ENCODE measurements at regions not wholly inside any gene's neighbourhood (a gene's known extent, or its start where the extent isn't known, plus 50 kb on each side); places are given as distances from the start of the nearest gene placed in this dataset.

- ATAC-seq: no peak
- intact Hi-C loops (cut with DNase I): no loop called here
- Histone ChIP-seq H3K27ac (no peak overlapping the region), H3K4me3 (no peak overlapping the region), H3K4me1 (no peaks in the 10 kb centered on the region), H3K9me3 (no peaks in the 10 kb centered on the region), H3K27me3 (ENCODE audit: low read depth) (no peaks in the 10 kb centered on the region), H3K36me3 (no peaks in the 10 kb centered on the region)
- TF ChIP-seq CTCF (IDR thresholded peaks at IDR 0.05): no peak
- DNase-seq: no peak
These were observed 149.7 kb upstream of the ZNF236 start for GRCh38 chr18:76672627-76673026.

- Histone ChIP-seq H3K27me3 (ENCODE audit: low read depth) (no peaks in the 10 kb centered on the region), H3K4me1 (no peaks in the 10 kb centered on the region), H3K9me3 (no peaks in the 10 kb centered on the region), H3K4me3 (no peak overlapping the region), H3K36me3 (no peaks in the 10 kb centered on the region), H3K27ac (no peak overlapping the region)
- DNase-seq (no peak), ATAC-seq (no peak)
- no peak for TF ChIP-seq CTCF (IDR thresholded peaks at IDR 0.05)
- intact Hi-C loops (cut with DNase I): no loop called here
These were observed 151.6 kb upstream of the ZNF236 start for GRCh38 chr18:76670564-76671288.

GRCh38 chr18:76668546-76668945, 153.8 kb upstream of the ZNF236 start:
- no peaks in the 10 kb centered on the region for H3K36me3 ChIP-seq
- ATAC-seq (no peak), DNase-seq (no peak)
- no peak overlapping the region for H3K27ac ChIP-seq
- no peaks in the 10 kb centered on the region for H3K27me3 ChIP-seq (ENCODE audit: low read depth)
- no peaks in the 10 kb centered on the region for H3K9me3 ChIP-seq
- no peaks in the 10 kb centered on the region for H3K4me1 ChIP-seq
- no peak overlapping the region for H3K4me3 ChIP-seq
- no peak for TF ChIP-seq CTCF (IDR thresholded peaks at IDR 0.05)
- intact Hi-C loops (cut with DNase I): no loop called here

GRCh38 chr18:76668119-76668518, 154.2 kb upstream of the ZNF236 start:
- no peak for TF ChIP-seq CTCF (IDR thresholded peaks at IDR 0.05)
- no peaks in the 10 kb centered on the region for H3K9me3 ChIP-seq
- no peaks in the 10 kb centered on the region for H3K36me3 ChIP-seq
- intact Hi-C loops (cut with DNase I): no loop called here
- no peak overlapping the region for H3K27ac ChIP-seq
- ATAC-seq: no peak
- no peak overlapping the region for H3K4me3 ChIP-seq
- DNase-seq: no peak
- no peaks in the 10 kb centered on the region for H3K4me1 ChIP-seq
- H3K27me3 ChIP-seq (ENCODE audit: low read depth): no peaks in the 10 kb centered on the region

- Histone ChIP-seq H3K4me1 (no peaks in the 10 kb centered on the region), H3K36me3 (no peaks in the 10 kb centered on the region), H3K9me3 (no peaks in the 10 kb centered on the region), H3K4me3 (no peak overlapping the region), H3K27ac (no peak overlapping the region), H3K27me3 (ENCODE audit: low read depth) (no peaks in the 10 kb centered on the region)
- intact Hi-C loops (cut with DNase I): no loop called here
- no peak for DNase-seq
- ATAC-seq: no peak
- TF ChIP-seq CTCF (IDR thresholded peaks at IDR 0.05): no peak
These were observed 154.8 kb upstream of the ZNF236 start for GRCh38 chr18:76667603-76668002.
